Stimulated activated CD8-positive, alpha-beta memory T cell treated with anti-CD3 and anti-CD28 coated beads, Interleukin-2, amount 100 ng/mL, for 1 hour (primary cell): ENCODE measurements at regions not wholly inside any gene's neighbourhood (a gene's known extent, or its start where the extent isn't known, plus 50 kb on each side); places are given as distances from the start of the nearest gene placed in this dataset.

Source experiments
- DNase-seq, 2 donors: peaks; one replicate each; pipeline ENCODE4 v3.0.0-alpha.2; 2020; ENCODE audit warnings: low read depth in 2 of 2

GRCh38 chr9:90095682-90096081 lies 490.9 kb downstream of the GADD45G start:
- DNase-seq = no peak

- no peak for DNase-seq
Measured at GRCh38 chr9:90097237-90097636, 492.4 kb downstream of the GADD45G start.

- DNase-seq = no peak
Measured at GRCh38 chr9:90098408-90098807, 493.6 kb downstream of the GADD45G start.

GRCh38 chr9:90099262-90099963 lies 494.6 kb downstream of the GADD45G start:
- no peak for DNase-seq

- no peak for DNase-seq
Measured at GRCh38 chr9:90100014-90100413, 495.2 kb downstream of the GADD45G start.

- peak; percentile 15 to 53 for DNase-seq
Measured at GRCh38 chr9:90102292-90102901, 497.6 kb downstream of the GADD45G start.

GRCh38 chr9:90103771-90104170 lies 499.0 kb downstream of the GADD45G start:
- no peak for DNase-seq

GRCh38 chr9:90105773-90106172 lies 501.0 kb downstream of the GADD45G start:
- DNase-seq = no peak

- no peak for DNase-seq
Measured at GRCh38 chr9:90107040-90107725, 502.4 kb downstream of the GADD45G start.

- no peak for DNase-seq
Measured at GRCh38 chr9:90107726-90108655, 503.2 kb downstream of the GADD45G start.

- DNase-seq = no peak
Measured at GRCh38 chr9:90112788-90113187, 508.0 kb downstream of the GADD45G start.

GRCh38 chr9:90114641-90115425 lies 510.0 kb downstream of the GADD45G start:
- DNase-seq = no peak

GRCh38 chr9:90121762-90122161 lies 517.0 kb downstream of the GADD45G start:
- no peak for DNase-seq

- no peak for DNase-seq
Measured at GRCh38 chr9:90124961-90125360, 517.7 kb downstream of the DIRAS2 start.

GRCh38 chr9:90127923-90128322 lies 514.7 kb downstream of the DIRAS2 start:
- DNase-seq = no peak

- no peak for DNase-seq
Measured at GRCh38 chr9:90128587-90129190, 513.9 kb downstream of the DIRAS2 start.

GRCh38 chr9:90129446-90129845 lies 513.2 kb downstream of the DIRAS2 start:
- no peak for DNase-seq

GRCh38 chr9:90131568-90131967 lies 511.1 kb downstream of the DIRAS2 start:
- DNase-seq = no peak

- no peak for DNase-seq
Measured at GRCh38 chr9:90132866-90133265, 509.8 kb downstream of the DIRAS2 start.

GRCh38 chr9:90137801-90138200 lies 504.8 kb downstream of the DIRAS2 start:
- no peak for DNase-seq
